Suprapubic skin (tissue), 4 donors: ENCODE measurements at regions not wholly inside any gene's neighbourhood (a gene's known extent, or its start where the extent isn't known, plus 50 kb on each side); places are given as distances from the start of the nearest gene placed in this dataset.

Source experiments
- DNase-seq, 2 donors: peaks; one replicate each; pipeline ENCODE4 v3.0.0-alpha.2; 2019; ENCODE audit warnings: low spot score in 2 of 2
- H3K27ac ChIP-seq: fragments of 200-600 bp; sonication (generic); one replicate; pipeline ENCODE4 v1.5.1; 2019
- H3K27me3 ChIP-seq: fragments of 200-600 bp; sonication (generic); one replicate; pipeline ENCODE4 v1.5.1; 2019
- H3K36me3 ChIP-seq: fragments of 200-600 bp; sonication (generic); one replicate; pipeline ENCODE4 v1.5.1; 2019
- H3K4me1 ChIP-seq: fragments of 200-600 bp; sonication (generic); one replicate; pipeline ENCODE4 v1.5.1; 2019
- H3K4me3 ChIP-seq: fragments of 200-600 bp; sonication (generic); one replicate; pipeline ENCODE4 v1.5.1; 2019; ENCODE audit warnings: mild to moderate bottlenecking
- H3K9me3 ChIP-seq: fragments of 200-600 bp; sonication (generic); one replicate; pipeline ENCODE4 v1.5.1; 2019
- EP300 ChIP-seq: sonication (generic); formaldehyde crosslinking; IDR thresholded peaks from one replicate; pipeline ENCODE4 v1.6.1; 2017; ENCODE audit warnings: antibody characterized with exemption
- POLR2A ChIP-seq, 2 donors: fragments of 450-650 bp; IDR thresholded peaks; one replicate each; pipeline ENCODE4 v1.6.1; 2017; ENCODE audit warnings: antibody characterized with exemption in 2 of 2, mild to moderate bottlenecking in 2 of 2, moderate library complexity in 2 of 2
- POLR2AphosphoS5 ChIP-seq, 3 donors: sonication (generic); formaldehyde crosslinking; IDR thresholded peaks; one replicate each; pipeline ENCODE4 v1.6.1; 2017; ENCODE audit warnings: antibody characterized with exemption in 3 of 3
- WGBS: methylation state at CpG from one replicate; pipeline ENCODE4 v1.1.5; 2018; 5-methylcytosine and 5-hydroxymethylcytosine counted together
- TF ChIP-seq, protein P1 (sequence below), 2 donors: fragments of 200-600 bp in 1 of 2; fragments of 450-650 bp in 1 of 2; sonication (generic) in 1 of 2; IDR thresholded peaks; one replicate each; pipeline ENCODE4 v1.5.1; 2016 to 2019; ENCODE audit warnings: antibody characterized with exemption in 2 of 2, mild to moderate bottlenecking in 1 of 2, moderate library complexity in 1 of 2

DNA sequence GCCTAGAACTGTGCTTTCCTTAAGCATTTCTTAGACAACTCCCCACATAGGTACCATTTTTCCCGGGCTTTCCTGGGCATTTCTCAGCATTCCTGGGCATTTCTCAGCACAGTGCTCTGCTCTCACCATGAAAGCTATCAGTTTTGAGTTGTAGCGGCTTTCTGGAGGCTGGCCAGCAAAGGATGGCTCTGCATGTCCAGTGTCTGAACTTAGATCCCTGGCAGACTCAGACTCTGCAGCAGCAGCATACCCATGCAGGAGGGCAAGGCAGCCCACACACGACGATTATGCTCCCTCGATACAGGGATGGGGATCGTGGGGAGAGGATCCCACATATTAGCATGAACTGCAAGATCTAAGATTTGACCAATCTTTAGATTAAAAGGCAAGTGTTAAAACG is 248.9 kb upstream of the MKI67 start:
- Histone ChIP-seq H3K9me3 (no peaks in the 10 kb centered on the region), H3K27me3 (peaks cover 9% of the 10 kb centered on the region), H3K27ac (no peak overlapping the region), H3K4me3 (no peak overlapping the region), H3K4me1 (no peaks in the 10 kb centered on the region), H3K36me3 (no peaks in the 10 kb centered on the region)
- 76% methylated on average over 7 of the region's 7 CpGs for WGBS
- DNase-seq: no peak
- TF ChIP-seq POLR2A (IDR thresholded peaks at IDR 0.05) (no peak), POLR2AphosphoS5 (IDR thresholded peaks at IDR 0.05) (no peak), EP300 (no peak)
- TF ChIP-seq, protein P1, sequence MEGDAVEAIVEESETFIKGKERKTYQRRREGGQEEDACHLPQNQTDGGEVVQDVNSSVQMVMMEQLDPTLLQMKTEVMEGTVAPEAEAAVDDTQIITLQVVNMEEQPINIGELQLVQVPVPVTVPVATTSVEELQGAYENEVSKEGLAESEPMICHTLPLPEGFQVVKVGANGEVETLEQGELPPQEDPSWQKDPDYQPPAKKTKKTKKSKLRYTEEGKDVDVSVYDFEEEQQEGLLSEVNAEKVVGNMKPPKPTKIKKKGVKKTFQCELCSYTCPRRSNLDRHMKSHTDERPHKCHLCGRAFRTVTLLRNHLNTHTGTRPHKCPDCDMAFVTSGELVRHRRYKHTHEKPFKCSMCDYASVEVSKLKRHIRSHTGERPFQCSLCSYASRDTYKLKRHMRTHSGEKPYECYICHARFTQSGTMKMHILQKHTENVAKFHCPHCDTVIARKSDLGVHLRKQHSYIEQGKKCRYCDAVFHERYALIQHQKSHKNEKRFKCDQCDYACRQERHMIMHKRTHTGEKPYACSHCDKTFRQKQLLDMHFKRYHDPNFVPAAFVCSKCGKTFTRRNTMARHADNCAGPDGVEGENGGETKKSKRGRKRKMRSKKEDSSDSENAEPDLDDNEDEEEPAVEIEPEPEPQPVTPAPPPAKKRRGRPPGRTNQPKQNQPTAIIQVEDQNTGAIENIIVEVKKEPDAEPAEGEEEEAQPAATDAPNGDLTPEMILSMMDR (IDR thresholded peaks at IDR 0.05): no peak

DNA sequence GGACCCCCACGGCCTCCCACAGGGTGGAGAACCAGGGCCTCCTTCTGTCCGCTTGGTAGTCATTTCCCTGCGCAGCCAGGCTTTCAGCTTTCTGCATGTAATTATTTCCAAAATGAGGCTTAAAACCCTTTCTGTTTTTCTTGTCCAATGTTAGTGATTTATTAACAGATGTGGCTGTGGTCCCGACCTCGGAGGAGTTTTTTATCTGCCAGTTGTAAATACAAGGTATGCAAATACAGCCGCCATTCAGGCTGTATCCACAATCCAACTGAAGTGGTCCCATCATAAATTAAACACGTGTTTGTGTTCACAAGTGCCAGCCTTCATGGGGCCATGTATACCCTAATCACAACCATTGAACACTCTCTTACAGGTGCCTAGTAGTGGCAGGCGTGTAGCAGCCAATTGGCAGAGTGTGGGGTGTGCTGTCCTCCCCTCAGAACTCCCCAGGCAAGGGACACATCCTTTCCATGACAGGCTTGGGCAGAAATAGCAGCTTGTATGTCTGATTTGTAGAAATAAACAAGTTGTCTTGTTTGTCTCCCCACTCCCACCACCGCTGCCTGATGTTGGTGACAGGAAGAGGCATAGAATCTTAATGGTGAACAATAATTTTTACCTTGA is 251.3 kb upstream of the MKI67 start:
- no peak overlapping the region for H3K27ac ChIP-seq
- DNase-seq: no peak
- H3K27me3 ChIP-seq: peaks cover 13% of the 10 kb centered on the region
- TF ChIP-seq EP300 (no peak), POLR2AphosphoS5 (IDR thresholded peaks at IDR 0.05) (no peak)
- H3K4me1 ChIP-seq: no peaks in the 10 kb centered on the region
- WGBS: 78% methylated on average over 9 of the region's 9 CpGs
- no peak overlapping the region for H3K4me3 ChIP-seq
- no peaks in the 10 kb centered on the region for H3K9me3 ChIP-seq
- no peaks in the 10 kb centered on the region for H3K36me3 ChIP-seq

DNA sequence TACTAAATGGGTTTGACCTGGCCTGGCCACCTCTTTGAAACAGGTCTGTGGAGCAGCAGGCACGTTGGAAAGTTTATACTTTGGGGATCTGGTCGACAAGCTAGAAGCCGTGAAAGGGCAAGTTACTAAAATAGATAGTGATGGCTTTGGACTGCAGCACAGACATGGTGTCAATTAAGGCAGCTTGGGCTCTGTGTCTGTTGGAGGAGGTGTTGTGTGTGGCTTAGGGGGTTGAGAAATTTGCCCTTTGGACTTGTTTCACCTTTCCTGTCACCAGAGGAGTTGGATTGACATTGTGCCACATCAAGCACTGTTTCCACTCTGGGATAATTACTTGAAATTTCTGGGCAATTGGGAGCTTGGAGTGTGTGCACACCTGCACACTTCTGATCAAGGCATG is 251.8 kb upstream of the MKI67 start:
- 69% methylated on average over 3 of the region's 3 CpGs for WGBS
- Histone ChIP-seq H3K4me3 (no peak overlapping the region), H3K9me3 (no peaks in the 10 kb centered on the region), H3K4me1 (no peaks in the 10 kb centered on the region), H3K27ac (no peak overlapping the region), H3K36me3 (no peaks in the 10 kb centered on the region), H3K27me3 (peaks cover 13% of the 10 kb centered on the region)
- no peak for DNase-seq
- TF ChIP-seq, protein P1 (IDR thresholded peaks at IDR 0.05): no peak
- TF ChIP-seq POLR2AphosphoS5 (IDR thresholded peaks at IDR 0.05) (no peak), POLR2A (IDR thresholded peaks at IDR 0.05) (no peak), EP300 (no peak)

DNA sequence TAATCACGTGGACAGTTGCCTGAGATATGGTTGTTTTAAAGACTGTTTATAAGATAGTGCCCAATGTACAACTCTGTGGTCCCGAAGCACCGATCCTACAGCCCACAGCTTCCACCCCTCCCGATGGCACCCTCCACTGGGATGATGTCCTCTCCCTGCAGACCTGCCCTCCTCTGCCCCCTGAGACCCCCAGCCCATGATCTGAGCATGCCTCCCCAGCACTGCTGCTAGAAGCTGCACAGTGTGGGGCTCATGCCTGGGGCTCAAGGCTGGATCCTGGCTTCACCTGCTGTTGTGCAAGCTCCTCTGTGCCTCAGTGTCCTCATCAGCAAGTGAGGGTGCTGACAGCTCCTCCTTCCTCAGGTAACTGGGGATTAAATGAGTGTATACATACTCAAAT is 254.7 kb upstream of the MKI67 start:
- Histone ChIP-seq H3K36me3 (no peaks in the 10 kb centered on the region), H3K4me1 (no peaks in the 10 kb centered on the region), H3K27me3 (peaks cover 5% of the 10 kb centered on the region), H3K27ac (no peak overlapping the region), H3K4me3 (no peak overlapping the region), H3K9me3 (no peaks in the 10 kb centered on the region)
- no peak for DNase-seq
- TF ChIP-seq POLR2AphosphoS5 (IDR thresholded peaks at IDR 0.05) (no peak), POLR2A (IDR thresholded peaks at IDR 0.05) (no peak), EP300 (no peak)
- TF ChIP-seq, protein P1 (IDR thresholded peaks at IDR 0.05): no peak
- WGBS: 78% methylated on average over 4 of the region's 4 CpGs

DNA sequence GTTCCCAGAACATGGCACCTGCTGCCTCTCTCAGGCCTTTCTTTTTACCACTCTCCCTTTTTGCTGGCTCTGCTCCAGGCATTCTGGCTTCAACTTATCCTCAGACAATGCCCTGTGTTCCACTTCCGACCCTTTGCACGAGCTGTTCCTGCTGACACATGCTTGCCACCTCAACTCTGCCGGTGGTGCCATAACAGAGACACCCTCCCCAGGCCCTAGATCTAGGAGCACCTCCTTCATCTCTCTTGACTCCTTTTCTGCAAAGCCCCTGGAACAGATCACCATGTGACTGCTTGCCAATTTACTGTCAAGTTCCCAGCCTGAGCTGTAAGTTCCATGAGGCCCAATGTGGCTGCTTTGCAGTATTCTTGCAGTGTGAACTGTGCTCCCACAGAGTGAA is 256.0 kb upstream of the MKI67 start:
- 49% methylated on average over 3 of the region's 3 CpGs for WGBS
- H3K36me3 ChIP-seq: no peaks in the 10 kb centered on the region
- H3K4me1 ChIP-seq: no peaks in the 10 kb centered on the region
- no peak overlapping the region for H3K4me3 ChIP-seq
- H3K27ac ChIP-seq: no peak overlapping the region
- H3K27me3 ChIP-seq: peaks cover 11% of the 10 kb centered on the region
- no peaks in the 10 kb centered on the region for H3K9me3 ChIP-seq
- TF ChIP-seq, protein P1 (IDR thresholded peaks at IDR 0.05): no peak
- no peak for TF ChIP-seq POLR2A (IDR thresholded peaks at IDR 0.05)
- DNase-seq: no peak

DNA sequence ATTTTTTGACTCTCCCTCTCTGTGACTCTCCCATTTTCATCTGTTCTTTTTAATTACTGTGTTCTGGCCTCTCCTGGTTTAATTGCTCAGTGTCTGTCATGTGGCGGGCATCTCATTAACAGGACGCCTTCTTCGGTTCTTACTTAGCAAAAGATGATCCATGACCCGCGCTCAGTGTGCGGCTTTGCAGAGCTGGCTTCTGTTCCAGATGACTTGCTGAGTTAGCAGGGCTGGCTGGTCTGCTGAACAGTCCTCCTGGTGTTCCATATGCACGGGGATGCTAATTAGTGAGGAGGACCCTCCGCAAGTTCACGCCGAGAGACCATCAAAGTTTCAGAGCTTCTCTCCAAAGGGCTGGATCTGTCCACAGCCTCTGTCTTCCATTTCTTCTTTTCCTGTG is 258.6 kb upstream of the MKI67 start:
- Histone ChIP-seq H3K27me3 (peaks cover 21% of the 10 kb centered on the region), H3K9me3 (no peaks in the 10 kb centered on the region), H3K4me1 (no peaks in the 10 kb centered on the region), H3K4me3 (no peak overlapping the region), H3K36me3 (no peaks in the 10 kb centered on the region), H3K27ac (no peak overlapping the region)
- no peak for DNase-seq
- TF ChIP-seq, protein P1 (IDR thresholded peaks at IDR 0.05): no peak
- TF ChIP-seq POLR2AphosphoS5 (IDR thresholded peaks at IDR 0.05) (no peak), EP300 (no peak), POLR2A (IDR thresholded peaks at IDR 0.05) (no peak)
- 92% methylated on average over 10 of the region's 10 CpGs for WGBS
